HCT116 (cell line): ENCODE measurements at regions not wholly inside any gene's neighbourhood (a gene's known extent, or its start where the extent isn't known, plus 50 kb on each side); places are given as distances from the start of the nearest gene placed in this dataset.

ENCODE experiments used
- ATAC-seq: fragments of 200-7000 bp; cut with Tn5 transposase; 2 replicates; pipeline ENCODE4 v1.9.1; 2020; ENCODE audit warnings: mild to moderate bottlenecking, moderate library complexity
- BruUV-seq: library from RNA; stranded (reverse); fragments of 400-500 nt; replicated peaks from 2 replicates; lab custom pipeline; 2021; lab: Mats Ljungman, UMichigan
- CTCF ChIA-PET: fragments of 300-600 bp; sonication (Branson Sonifier 250); formaldehyde crosslinking; loops from one replicate; lab custom pipeline; 2021; ENCODE audit warnings: antibody characterized with exemption; lab: Charles Lee
- POLR2A ChIA-PET: fragments of 300-600, 350-600 bp; sonication (Branson Sonifier 250); formaldehyde crosslinking; loops from one replicate; lab custom pipeline; 2021; ENCODE audit warnings: antibody characterized with exemption; lab: Charles Lee
- RAD21 ChIA-PET, 2 experiments: fragments of 300-600 bp; sonication (Branson Sonifier 250); formaldehyde crosslinking; loops; one replicate each; lab custom pipeline; 2023; ENCODE audit warnings: low total read pairs in 2 of 2; ENCODE audit not compliant: uncharacterized antibody in 2 of 2, unreplicated experiment in 2 of 2, low non-redundant PET in 1 of 2; lab: Charles Lee
- DNase-seq: peaks from one replicate; pipeline ENCODE4 v3.0.0-alpha.2; 2010; ENCODE audit warnings: low read depth, low spot score
- H2AFZ ChIP-seq: fragments of 200-600 bp; shearing (Covaris generic), sonication (generic); 2 replicates; pipeline ENCODE4 v1.6.1; 2017; ENCODE audit warnings: low read depth, mixed run types, mixed read lengths, antibody characterized with exemption, low read length; ENCODE audit not compliant: poor library complexity, severe bottlenecking
- H3K27ac ChIP-seq: 2 replicates; pipeline ENCODE4 v1.5.1; 2012; ENCODE audit warnings: low read depth, low read length
- H3K27me3 ChIP-seq: fragments of 200-600 bp; sonication (generic); 2 replicates; pipeline ENCODE4 v1.6.1; 2016; ENCODE audit warnings: mixed run types, low read length, mixed read lengths; ENCODE audit not compliant: insufficient read depth
- H3K36me3 ChIP-seq, 2 experiments: fragments of 200-500 bp in 1 of 2; fragments of 200-600 bp in 1 of 2; sonication (Bioruptor generic) in 1 of 2; sonication (generic) in 1 of 2; 2 replicates each; pipeline versions ENCODE4 v1.5.1 to v1.6.1; 2014 to 2016; ENCODE audit warnings: low read length in 2 of 2, inconsistent platforms in 1 of 2, mixed read lengths in 1 of 2, mixed run types in 1 of 2; ENCODE audit not compliant: insufficient read depth in 2 of 2, control insufficient read depth in 1 of 2
- H3K4me1 ChIP-seq, 2 experiments: fragments of 200-600 bp in 1 of 2; sonication (generic) in 1 of 2; 2 replicates each; pipeline versions ENCODE4 v1.5.1 to v1.6.1; 2012 to 2017; ENCODE audit warnings: low read length in 2 of 2, inconsistent platforms in 1 of 2, mild to moderate bottlenecking in 1 of 2, mixed read lengths in 1 of 2, mixed run types in 1 of 2, moderate library complexity in 1 of 2; ENCODE audit not compliant: insufficient read depth in 2 of 2, control insufficient read depth in 1 of 2
- H3K4me2 ChIP-seq: fragments of 200-600 bp; sonication (generic); 2 replicates; pipeline ENCODE4 v1.6.1; 2017; ENCODE audit warnings: mixed run types, low read length, mixed read lengths
- H3K4me3 ChIP-seq, 2 experiments: fragments of 200-600 bp in 1 of 2; sonication (generic) in 1 of 2; replicated peaks in 1 of 2; 2 replicates each; pipeline ENCODE4 v1.5.1; 2011 to 2016; ENCODE audit warnings: low read length in 2 of 2, control low read depth in 1 of 2, low read depth in 1 of 2, mild to moderate bottlenecking in 1 of 2, mixed read lengths in 1 of 2, mixed run types in 1 of 2
- H3K79me2 ChIP-seq: fragments of 200-600 bp; sonication (generic); 2 replicates; pipeline ENCODE4 v1.6.1; 2017; ENCODE audit warnings: mild to moderate bottlenecking, mixed run types, low read length, moderate library complexity, mixed read lengths; ENCODE audit not compliant: insufficient read depth
- H3K9ac ChIP-seq: fragments of 200-600 bp; sonication (generic); 2 replicates; pipeline ENCODE4 v1.6.1; 2016; ENCODE audit warnings: low read length, mixed read lengths
- H3K9me2 ChIP-seq: fragments of 200-600 bp; sonication (generic), shearing (Covaris generic); 2 replicates; pipeline ENCODE4 v1.6.1; 2017; ENCODE audit warnings: mixed run types, mild to moderate bottlenecking, moderate library complexity; ENCODE audit not compliant: insufficient read depth
- H3K9me3 ChIP-seq, 2 experiments: fragments of 200-500 bp in 1 of 2; fragments of 200-600 bp in 1 of 2; sonication (Bioruptor generic) in 1 of 2; sonication (generic) in 1 of 2; 2 replicates each; pipeline ENCODE4 v1.6.1; 2014 to 2017; ENCODE audit warnings: low read length in 2 of 2, mixed read lengths in 2 of 2, inconsistent platforms in 1 of 2, low read depth in 1 of 2, mild to moderate bottlenecking in 1 of 2, mixed run types in 1 of 2, moderate library complexity in 1 of 2; ENCODE audit not compliant: control insufficient read depth in 1 of 2, insufficient read depth in 1 of 2
- H4K20me1 ChIP-seq: fragments of 200-600 bp; sonication (generic), shearing (Covaris generic); 2 replicates; pipeline ENCODE4 v1.6.1; 2017; ENCODE audit warnings: mixed run types, mild to moderate bottlenecking, moderate library complexity; ENCODE audit not compliant: insufficient read depth
- CBX3 ChIP-seq: IDR thresholded peaks from 2 replicates; pipeline ENCODE4 v1.6.1; 2012; ENCODE audit warnings: low read depth
- ELF1 ChIP-seq: IDR thresholded peaks from 2 replicates; pipeline ENCODE4 v1.6.1; 2012; ENCODE audit warnings: low read depth, borderline replicate concordance
- EZH2 ChIP-seq: fragments of 200-600 bp; sonication (generic); IDR thresholded peaks from 2 replicates; pipeline ENCODE4 v1.6.1; 2017; ENCODE audit warnings: antibody characterized with exemption, mixed run types
- EZH2phosphoT487 ChIP-seq: fragments of 200-600 bp; IDR thresholded peaks from 2 replicates; pipeline ENCODE4 v1.6.1; 2018; ENCODE audit warnings: antibody characterized with exemption, borderline replicate concordance
- MAX ChIP-seq: IDR thresholded peaks from 2 replicates; pipeline ENCODE4 v1.6.1; 2012
- POLR2AphosphoS5 ChIP-seq: IDR thresholded peaks from 2 replicates; pipeline ENCODE4 v1.6.1; 2011; ENCODE audit warnings: mild to moderate bottlenecking, low read depth, low read length, moderate library complexity
- REST ChIP-seq: IDR thresholded peaks from 2 replicates; pipeline ENCODE4 v1.6.1; 2012; ENCODE audit warnings: low read depth
- SP1 ChIP-seq: IDR thresholded peaks from 2 replicates; pipeline ENCODE4 v1.6.1; 2012; ENCODE audit warnings: low read depth
- TCF7L2 ChIP-seq: IDR thresholded peaks from 2 replicates; pipeline ENCODE4 v1.7.0; 2011; ENCODE audit warnings: borderline replicate concordance, inconsistent platforms; ENCODE audit not compliant: insufficient read depth, insufficient read length; ENCODE audit errors: extremely low read depth
- YY1 ChIP-seq: IDR thresholded peaks from 2 replicates; pipeline ENCODE4 v1.6.1; 2011; ENCODE audit warnings: low read length, low read depth, moderate library complexity, mild to moderate bottlenecking; ENCODE audit not compliant: insufficient replicate concordance; ENCODE audit errors: extremely low read depth
- intact Hi-C: fragments of 100-400 bp; cut with micrococcal nuclease; formaldehyde crosslinking; loops from 2 replicates; pipeline ENCODE4 v1.10.0; 2022

GRCh38 chr13:75174481-75174880 is 307.5 kb downstream of the TBC1D4 start:
- Histone ChIP-seq H3K36me3 (no peaks in the 10 kb centered on the region), H4K20me1 (no peaks in the 10 kb centered on the region), H2AFZ (no peak overlapping the region), H3K4me3 (no peak overlapping the region), H3K27ac (no peak overlapping the region), H3K79me2 (no peaks in the 10 kb centered on the region), H3K9ac (no peak overlapping the region), H3K9me2 (no peaks in the 10 kb centered on the region), H3K4me1 (no peaks in the 10 kb centered on the region), H3K9me3 (no peaks in the 10 kb centered on the region), H3K4me2 (no peak overlapping the region), H3K27me3 (no peaks in the 10 kb centered on the region)
- ATAC-seq (no peak), DNase-seq (no peak)
- CTCF ChIA-PET, result no interaction called here
- TF ChIP-seq YY1 (no peak), REST (no peak)
- intact Hi-C loops, result no loop called here
- POLR2A ChIA-PET, result no interaction called here
- RAD21 ChIA-PET, result no interaction called here
- no TSS peak for BruUV-seq

GRCh38 chr13:75173457-75174356 is 308.3 kb downstream of the TBC1D4 start:
- POLR2A ChIA-PET, result no interaction called here

More at GRCh38 chr13:75173457-75174356, 308.3 kb downstream of the TBC1D4 start:
- H3K9me3 ChIP-seq, result no peaks in the 10 kb centered on the region
- no peaks in the 10 kb centered on the region for H3K36me3 ChIP-seq
- H3K27ac ChIP-seq, result no peak overlapping the region
- no peak for ATAC-seq
- no peak for TF ChIP-seq CBX3
- TF ChIP-seq SP1, result no peak
- no peak for TF ChIP-seq ELF1
- no peak for TF ChIP-seq POLR2AphosphoS5
- TF ChIP-seq TCF7L2, result no peak
- no peak for TF ChIP-seq EZH2
- TF ChIP-seq EZH2phosphoT487, result no peak
- no peak for TF ChIP-seq MAX
- RAD21 ChIA-PET, result no interaction called here
- H2AFZ ChIP-seq, result no peak overlapping the region
- H3K4me3 ChIP-seq, result no peak overlapping the region
- H3K9me2 ChIP-seq, result no peaks in the 10 kb centered on the region
- no peak for DNase-seq
- no peaks in the 10 kb centered on the region for H4K20me1 ChIP-seq
- H3K79me2 ChIP-seq, result no peaks in the 10 kb centered on the region
- no peak overlapping the region for H3K4me2 ChIP-seq
- BruUV-seq, result no TSS peak
- no peaks in the 10 kb centered on the region for H3K4me1 ChIP-seq
- H3K9ac ChIP-seq, result no peak overlapping the region
- H3K27me3 ChIP-seq, result no peaks in the 10 kb centered on the region
- CTCF ChIA-PET, result no interaction called here
- intact Hi-C loops, result no loop called here
